ENCODE measurements at regions not wholly inside any gene's neighbourhood (a gene's known extent, or its start where the extent isn't known, plus 50 kb on each side); places are given as distances from the start of the nearest gene placed in this dataset.

DNA sequence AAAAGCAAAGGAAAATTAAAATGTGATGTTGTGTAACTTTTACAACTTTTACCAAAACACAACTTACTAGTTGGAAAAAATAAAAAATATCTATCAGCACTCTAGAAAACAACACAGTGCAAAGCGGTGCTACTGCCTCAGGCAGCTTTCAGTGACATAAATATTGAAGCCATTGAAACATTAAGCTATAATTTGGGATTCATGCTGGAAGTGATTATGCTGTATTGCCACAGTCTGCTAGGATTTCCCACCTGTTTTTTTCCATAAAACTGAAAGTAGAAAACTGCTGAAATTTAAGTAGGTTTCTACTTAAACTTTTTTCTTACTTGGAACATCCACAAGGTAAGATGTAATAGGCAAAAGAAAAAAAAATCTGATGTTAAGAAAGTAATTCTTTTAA lies 674.4 kb downstream of the KCNT2 start:
- RAD21 ChIA-PET (ENCODE audit: low non-redundant PET in 1 of 2, low total read pairs in 2 of 2, uncharacterized antibody in 2 of 2, unreplicated experiment in 2 of 2) = no interaction called here
- Histone ChIP-seq H3K79me2 (ENCODE audit: insufficient read depth, low read length) (no peaks in the 10 kb centered on the region), H3K4me1 (ENCODE audit: control insufficient read depth in 1 of 2, insufficient read depth in 2 of 2, low read length in 2 of 2) (no peaks in the 10 kb centered on the region), H3K9me2 (ENCODE audit: insufficient read depth) (no peaks in the 10 kb centered on the region), H2AFZ (ENCODE audit: low read depth, low read length, poor library complexity, severe bottlenecking) (no peak overlapping the region), H3K9ac (ENCODE audit: low read length) (no peak overlapping the region), H3K27me3 (ENCODE audit: insufficient read depth, low read length) (no peaks in the 10 kb centered on the region), H4K20me1 (ENCODE audit: insufficient read depth) (no peaks in the 10 kb centered on the region), H3K9me3 (ENCODE audit: control insufficient read depth in 1 of 2, insufficient read depth in 1 of 2, low read depth in 1 of 2, low read length in 2 of 2) (no peaks in the 10 kb centered on the region), H3K4me3 (replicated peaks in 1 of 2; ENCODE audit: low read depth in 1 of 2, low read length in 2 of 2) (no peak overlapping the region), H3K36me3 (ENCODE audit: control insufficient read depth in 1 of 2, insufficient read depth in 2 of 2, low read length in 2 of 2) (no peaks in the 10 kb centered on the region), H3K4me2 (ENCODE audit: low read length) (no peak overlapping the region), H3K27ac (ENCODE audit: low read depth, low read length) (no peak overlapping the region)
- TF ChIP-seq EZH2phosphoT487 (IDR thresholded peaks at IDR 0.05; ENCODE audit: borderline replicate concordance) (no peak), CEBPB (IDR thresholded peaks at IDR 0.05; ENCODE audit: low read depth) (no peak), FOSL1 (IDR thresholded peaks at IDR 0.05; ENCODE audit: low read depth) (no peak), SRF (IDR thresholded peaks at IDR 0.05; ENCODE audit: low read depth) (no peak), EGR1 (IDR thresholded peaks at IDR 0.05; ENCODE audit: low read depth) (no peak)
- ATAC-seq (no peak), DNase-seq (ENCODE audit: low read depth, low spot score) (no peak)
- intact Hi-C loops (cut with micrococcal nuclease) = no loop called here
- CTCF ChIA-PET = no interaction called here
- no TSS peak for BruUV-seq (replicated peaks)
- POLR2A ChIA-PET = interaction anchor here (0.7 kb wide), 1 partner anchor 129 kb away, joined by 3 read pairs; no protein-coding TSS in a partner anchor

GRCh38 chr1:195915826-195916225 lies 692.4 kb downstream of the KCNT2 start:
- H3K4me2 ChIP-seq (ENCODE audit: low read length) = no peak overlapping the region
- no peaks in the 10 kb centered on the region for H3K27me3 ChIP-seq (ENCODE audit: insufficient read depth, low read length)
- no peaks in the 10 kb centered on the region for H3K4me1 ChIP-seq (ENCODE audit: control insufficient read depth in 1 of 2, insufficient read depth in 2 of 2, low read length in 2 of 2)
- intact Hi-C loops (cut with micrococcal nuclease) = no loop called here
- CTCF ChIA-PET = no interaction called here
- no peak overlapping the region for H3K9ac ChIP-seq (ENCODE audit: low read length)
- H3K9me2 ChIP-seq (ENCODE audit: insufficient read depth) = no peaks in the 10 kb centered on the region
- RAD21 ChIA-PET (ENCODE audit: low non-redundant PET in 1 of 2, low total read pairs in 2 of 2, uncharacterized antibody in 2 of 2, unreplicated experiment in 2 of 2) = no interaction called here
- H3K9me3 ChIP-seq (ENCODE audit: control insufficient read depth in 1 of 2, insufficient read depth in 1 of 2, low read depth in 1 of 2, low read length in 2 of 2) = no peaks in the 10 kb centered on the region
- no TSS peak for BruUV-seq (replicated peaks)
- DNase-seq (ENCODE audit: low read depth, low spot score) = no peak
- H3K27ac ChIP-seq (ENCODE audit: low read depth, low read length) = no peak overlapping the region
- POLR2A ChIA-PET = no interaction called here
- H4K20me1 ChIP-seq (ENCODE audit: insufficient read depth) = no peaks in the 10 kb centered on the region
- H2AFZ ChIP-seq (ENCODE audit: low read depth, low read length, poor library complexity, severe bottlenecking) = no peak overlapping the region
- no peak overlapping the region for H3K4me3 ChIP-seq (replicated peaks in 1 of 2; ENCODE audit: low read depth in 1 of 2, low read length in 2 of 2)
- no peaks in the 10 kb centered on the region for H3K79me2 ChIP-seq (ENCODE audit: insufficient read depth, low read length)
- no peak for TF ChIP-seq RAD21 (IDR thresholded peaks at IDR 0.05; ENCODE audit: low read depth)
- no peak for TF ChIP-seq CEBPB (IDR thresholded peaks at IDR 0.05; ENCODE audit: low read depth)
- TF ChIP-seq SP1 (IDR thresholded peaks at IDR 0.05; ENCODE audit: low read depth) = no peak
- no peak for TF ChIP-seq EZH2phosphoT487 (IDR thresholded peaks at IDR 0.05; ENCODE audit: borderline replicate concordance)
- no peak for TF ChIP-seq POLR2A (IDR thresholded peaks at IDR 0.05; ENCODE audit: borderline replicate concordance, extremely low read depth, insufficient read depth, insufficient read length)
- TF ChIP-seq EGR1 (IDR thresholded peaks at IDR 0.05; ENCODE audit: low read depth) = no peak
- TF ChIP-seq POLR2AphosphoS5 (IDR thresholded peaks at IDR 0.05; ENCODE audit: low read depth, low read length) = no peak
- no peak for TF ChIP-seq CBX3 (IDR thresholded peaks at IDR 0.05; ENCODE audit: low read depth)
- TF ChIP-seq, protein P1, sequence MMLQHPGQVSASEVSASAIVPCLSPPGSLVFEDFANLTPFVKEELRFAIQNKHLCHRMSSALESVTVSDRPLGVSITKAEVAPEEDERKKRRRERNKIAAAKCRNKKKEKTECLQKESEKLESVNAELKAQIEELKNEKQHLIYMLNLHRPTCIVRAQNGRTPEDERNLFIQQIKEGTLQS (IDR thresholded peaks at IDR 0.05) = no peak
- TF ChIP-seq YY1 (IDR thresholded peaks at IDR 0.05; ENCODE audit: extremely low read depth, insufficient replicate concordance, low read depth, low read length) = no peak
- TF ChIP-seq, protein P2, sequence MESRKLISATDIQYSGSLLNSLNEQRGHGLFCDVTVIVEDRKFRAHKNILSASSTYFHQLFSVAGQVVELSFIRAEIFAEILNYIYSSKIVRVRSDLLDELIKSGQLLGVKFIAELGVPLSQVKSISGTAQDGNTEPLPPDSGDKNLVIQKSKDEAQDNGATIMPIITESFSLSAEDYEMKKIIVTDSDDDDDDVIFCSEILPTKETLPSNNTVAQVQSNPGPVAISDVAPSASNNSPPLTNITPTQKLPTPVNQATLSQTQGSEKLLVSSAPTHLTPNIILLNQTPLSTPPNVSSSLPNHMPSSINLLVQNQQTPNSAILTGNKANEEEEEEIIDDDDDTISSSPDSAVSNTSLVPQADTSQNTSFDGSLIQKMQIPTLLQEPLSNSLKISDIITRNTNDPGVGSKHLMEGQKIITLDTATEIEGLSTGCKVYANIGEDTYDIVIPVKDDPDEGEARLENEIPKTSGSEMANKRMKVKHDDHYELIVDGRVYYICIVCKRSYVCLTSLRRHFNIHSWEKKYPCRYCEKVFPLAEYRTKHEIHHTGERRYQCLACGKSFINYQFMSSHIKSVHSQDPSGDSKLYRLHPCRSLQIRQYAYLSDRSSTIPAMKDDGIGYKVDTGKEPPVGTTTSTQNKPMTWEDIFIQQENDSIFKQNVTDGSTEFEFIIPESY (IDR thresholded peaks at IDR 0.05; ENCODE audit: extremely low read depth, insufficient replicate concordance, low read length) = no peak
- no peak for TF ChIP-seq ZFX (IDR thresholded peaks at IDR 0.05)
- TF ChIP-seq, protein P3, sequence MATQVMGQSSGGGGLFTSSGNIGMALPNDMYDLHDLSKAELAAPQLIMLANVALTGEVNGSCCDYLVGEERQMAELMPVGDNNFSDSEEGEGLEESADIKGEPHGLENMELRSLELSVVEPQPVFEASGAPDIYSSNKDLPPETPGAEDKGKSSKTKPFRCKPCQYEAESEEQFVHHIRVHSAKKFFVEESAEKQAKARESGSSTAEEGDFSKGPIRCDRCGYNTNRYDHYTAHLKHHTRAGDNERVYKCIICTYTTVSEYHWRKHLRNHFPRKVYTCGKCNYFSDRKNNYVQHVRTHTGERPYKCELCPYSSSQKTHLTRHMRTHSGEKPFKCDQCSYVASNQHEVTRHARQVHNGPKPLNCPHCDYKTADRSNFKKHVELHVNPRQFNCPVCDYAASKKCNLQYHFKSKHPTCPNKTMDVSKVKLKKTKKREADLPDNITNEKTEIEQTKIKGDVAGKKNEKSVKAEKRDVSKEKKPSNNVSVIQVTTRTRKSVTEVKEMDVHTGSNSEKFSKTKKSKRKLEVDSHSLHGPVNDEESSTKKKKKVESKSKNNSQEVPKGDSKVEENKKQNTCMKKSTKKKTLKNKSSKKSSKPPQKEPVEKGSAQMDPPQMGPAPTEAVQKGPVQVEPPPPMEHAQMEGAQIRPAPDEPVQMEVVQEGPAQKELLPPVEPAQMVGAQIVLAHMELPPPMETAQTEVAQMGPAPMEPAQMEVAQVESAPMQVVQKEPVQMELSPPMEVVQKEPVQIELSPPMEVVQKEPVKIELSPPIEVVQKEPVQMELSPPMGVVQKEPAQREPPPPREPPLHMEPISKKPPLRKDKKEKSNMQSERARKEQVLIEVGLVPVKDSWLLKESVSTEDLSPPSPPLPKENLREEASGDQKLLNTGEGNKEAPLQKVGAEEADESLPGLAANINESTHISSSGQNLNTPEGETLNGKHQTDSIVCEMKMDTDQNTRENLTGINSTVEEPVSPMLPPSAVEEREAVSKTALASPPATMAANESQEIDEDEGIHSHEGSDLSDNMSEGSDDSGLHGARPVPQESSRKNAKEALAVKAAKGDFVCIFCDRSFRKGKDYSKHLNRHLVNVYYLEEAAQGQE (IDR thresholded peaks at IDR 0.05; ENCODE audit: low read depth) = no peak
- TF ChIP-seq ELF1 (IDR thresholded peaks at IDR 0.05; ENCODE audit: borderline replicate concordance, low read depth) = no peak
- no peak for TF ChIP-seq JUND (IDR thresholded peaks at IDR 0.05)
- no peak for TF ChIP-seq ZNF274 (IDR thresholded peaks at IDR 0.05; ENCODE audit: low read depth, low read length)
- H3K36me3 ChIP-seq (ENCODE audit: control insufficient read depth in 1 of 2, insufficient read depth in 2 of 2, low read length in 2 of 2) = no peaks in the 10 kb centered on the region
- ATAC-seq = no peak

Measured in HCT116 (cell line).